ENCODE measurements at regions not wholly inside any gene's neighbourhood (a gene's known extent, or its start where the extent isn't known, plus 50 kb on each side); places are given as distances from the start of the nearest gene placed in this dataset.

GRCh38 chr1:116311756-116312680 is 61.0 kb upstream of the ATP1A1 start:
- no peak for ATAC-seq
- intact Hi-C loops (cut with DNase I), result no loop called here
- DNase-seq (ENCODE audit: low spot score), result no peak

GRCh38 chr1:116312681-116313069 is 60.4 kb upstream of the ATP1A1 start:
- no peak for ATAC-seq
- no peak for DNase-seq (ENCODE audit: low spot score)
- intact Hi-C loops (cut with DNase I), result no loop called here

GRCh38 chr1:116313776-116314175 is 59.3 kb upstream of the ATP1A1 start:
- intact Hi-C loops (cut with DNase I), result no loop called here
- no peak for DNase-seq (ENCODE audit: low spot score)

GRCh38 chr1:116314305-116314919 is 58.6 kb upstream of the ATP1A1 start:
- DNase-seq (ENCODE audit: low spot score), result no peak
- ATAC-seq, result no peak
- intact Hi-C loops (cut with DNase I), result no loop called here

More at GRCh38 chr1:116313776-116314175, 59.3 kb upstream of the ATP1A1 start:
- no peak for ATAC-seq

- intact Hi-C loops (cut with DNase I), result no loop called here
- DNase-seq (ENCODE audit: low spot score), result no peak
- no peak for ATAC-seq
These were observed 56.7 kb upstream of the ATP1A1 start for GRCh38 chr1:116316373-116316772.

- ATAC-seq, result no peak
- no peak for DNase-seq (ENCODE audit: low spot score)
- intact Hi-C loops (cut with DNase I), result no loop called here
These were observed 54.1 kb upstream of the ATP1A1 start for GRCh38 chr1:116318897-116319296.

- ATAC-seq (no peak), DNase-seq (ENCODE audit: low spot score) (no peak)
- intact Hi-C loops (cut with DNase I), result no loop called here
These were observed 52.2 kb upstream of the ATP1A1 start for GRCh38 chr1:116320874-116321273.

- intact Hi-C loops (cut with DNase I), result no loop called here
- ATAC-seq (no peak), DNase-seq (ENCODE audit: low spot score) (no peak)
These were observed 51.3 kb upstream of the ATP1A1 start for GRCh38 chr1:116321766-116322175.

- ATAC-seq (no peak), DNase-seq (ENCODE audit: low spot score) (no peak)
- intact Hi-C loops (cut with DNase I), result no loop called here
These were observed 50.2 kb upstream of the ATP1A1 start for GRCh38 chr1:116322752-116323405.

Data from sciatic nerve (tissue), 2 donors.